ENCODE measurements at regions not wholly inside any gene's neighbourhood (a gene's known extent, or its start where the extent isn't known, plus 50 kb on each side); places are given as distances from the start of the nearest gene placed in this dataset.

GRCh38 chr1:244328476-244328875 lies 123.2 kb downstream of the ADSS2 start:
- TF ChIP-seq, protein P1, sequence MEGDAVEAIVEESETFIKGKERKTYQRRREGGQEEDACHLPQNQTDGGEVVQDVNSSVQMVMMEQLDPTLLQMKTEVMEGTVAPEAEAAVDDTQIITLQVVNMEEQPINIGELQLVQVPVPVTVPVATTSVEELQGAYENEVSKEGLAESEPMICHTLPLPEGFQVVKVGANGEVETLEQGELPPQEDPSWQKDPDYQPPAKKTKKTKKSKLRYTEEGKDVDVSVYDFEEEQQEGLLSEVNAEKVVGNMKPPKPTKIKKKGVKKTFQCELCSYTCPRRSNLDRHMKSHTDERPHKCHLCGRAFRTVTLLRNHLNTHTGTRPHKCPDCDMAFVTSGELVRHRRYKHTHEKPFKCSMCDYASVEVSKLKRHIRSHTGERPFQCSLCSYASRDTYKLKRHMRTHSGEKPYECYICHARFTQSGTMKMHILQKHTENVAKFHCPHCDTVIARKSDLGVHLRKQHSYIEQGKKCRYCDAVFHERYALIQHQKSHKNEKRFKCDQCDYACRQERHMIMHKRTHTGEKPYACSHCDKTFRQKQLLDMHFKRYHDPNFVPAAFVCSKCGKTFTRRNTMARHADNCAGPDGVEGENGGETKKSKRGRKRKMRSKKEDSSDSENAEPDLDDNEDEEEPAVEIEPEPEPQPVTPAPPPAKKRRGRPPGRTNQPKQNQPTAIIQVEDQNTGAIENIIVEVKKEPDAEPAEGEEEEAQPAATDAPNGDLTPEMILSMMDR (IDR thresholded peaks at IDR 0.05) = no peak
- no peak for TF ChIP-seq POLR2A (IDR thresholded peaks at IDR 0.05)

Measured in prostate gland (tissue), 2 donors.